ENCODE measurements at regions not wholly inside any gene's neighbourhood (a gene's known extent, or its start where the extent isn't known, plus 50 kb on each side); places are given as distances from the start of the nearest gene placed in this dataset.

- TF ChIP-seq, protein P1, sequence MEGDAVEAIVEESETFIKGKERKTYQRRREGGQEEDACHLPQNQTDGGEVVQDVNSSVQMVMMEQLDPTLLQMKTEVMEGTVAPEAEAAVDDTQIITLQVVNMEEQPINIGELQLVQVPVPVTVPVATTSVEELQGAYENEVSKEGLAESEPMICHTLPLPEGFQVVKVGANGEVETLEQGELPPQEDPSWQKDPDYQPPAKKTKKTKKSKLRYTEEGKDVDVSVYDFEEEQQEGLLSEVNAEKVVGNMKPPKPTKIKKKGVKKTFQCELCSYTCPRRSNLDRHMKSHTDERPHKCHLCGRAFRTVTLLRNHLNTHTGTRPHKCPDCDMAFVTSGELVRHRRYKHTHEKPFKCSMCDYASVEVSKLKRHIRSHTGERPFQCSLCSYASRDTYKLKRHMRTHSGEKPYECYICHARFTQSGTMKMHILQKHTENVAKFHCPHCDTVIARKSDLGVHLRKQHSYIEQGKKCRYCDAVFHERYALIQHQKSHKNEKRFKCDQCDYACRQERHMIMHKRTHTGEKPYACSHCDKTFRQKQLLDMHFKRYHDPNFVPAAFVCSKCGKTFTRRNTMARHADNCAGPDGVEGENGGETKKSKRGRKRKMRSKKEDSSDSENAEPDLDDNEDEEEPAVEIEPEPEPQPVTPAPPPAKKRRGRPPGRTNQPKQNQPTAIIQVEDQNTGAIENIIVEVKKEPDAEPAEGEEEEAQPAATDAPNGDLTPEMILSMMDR (IDR thresholded peaks at IDR 0.05): no peak
- TF ChIP-seq POLR2AphosphoS5 (IDR thresholded peaks at IDR 0.05) (no peak), POLR2A (IDR thresholded peaks at IDR 0.05) (no peak)
Observed at GRCh38 chr4:143089847-143090246, 94.9 kb upstream of the USP38 start.

Data from prostate gland (tissue), 2 donors.